Ascending aorta (tissue), 2 donors: ENCODE measurements at regions not wholly inside any gene's neighbourhood (a gene's known extent, or its start where the extent isn't known, plus 50 kb on each side); places are given as distances from the start of the nearest gene placed in this dataset.
"Not testable (repeated sequence)": the region's sequence is repeated elsewhere in the genome, so short reads cannot be mapped to it uniquely, and the experiment has no call there.

Source experiments
- DNase-seq, 2 donors: peaks; one replicate each; pipeline ENCODE4 v3.0.0-alpha.2; 2019; ENCODE audit warnings: low spot score in 2 of 2
- H3K27ac ChIP-seq, 2 donors: fragments of 200-600 bp; sonication (generic); one replicate each; pipeline ENCODE4 v1.5.1; 2016 to 2017; ENCODE audit warnings: mild to moderate bottlenecking in 1 of 2
- H3K27me3 ChIP-seq: fragments of 200-600 bp; sonication (generic); one replicate; pipeline ENCODE4 v1.5.1; 2017
- H3K36me3 ChIP-seq, 2 donors: fragments of 200-600 bp; sonication (generic); one replicate each; pipeline ENCODE4 v1.5.1; 2016
- H3K4me1 ChIP-seq, 2 donors: fragments of 200-600 bp; sonication (generic); one replicate each; pipeline ENCODE4 v1.5.1; 2016 to 2017; ENCODE audit warnings: mild to moderate bottlenecking in 1 of 2
- H3K4me3 ChIP-seq, 2 donors: fragments of 200-600 bp; sonication (generic); one replicate each; pipeline ENCODE4 v1.5.1; 2016 to 2017; ENCODE audit warnings: mild to moderate bottlenecking in 1 of 2
- H3K9me3 ChIP-seq, 2 donors: fragments of 200-600 bp; sonication (generic); one replicate each; pipeline ENCODE4 v1.5.1; 2016
- intact Hi-C: fragments of 100-400 bp; cut with DNase I; formaldehyde crosslinking; loops from one replicate; pipeline ENCODE4 v1.15.1; 2023
- TF ChIP-seq, protein P1 (sequence below), 3 experiments: fragments of 200-600 bp in 2 of 3; fragments of 450-650 bp in 1 of 3; sonication (generic) in 2 of 3; IDR thresholded peaks; one replicate each; pipeline ENCODE4 v1.5.1; 2016 to 2019; ENCODE audit warnings: antibody characterized with exemption in 3 of 3, mild to moderate bottlenecking in 1 of 3, moderate library complexity in 1 of 3

DNA sequence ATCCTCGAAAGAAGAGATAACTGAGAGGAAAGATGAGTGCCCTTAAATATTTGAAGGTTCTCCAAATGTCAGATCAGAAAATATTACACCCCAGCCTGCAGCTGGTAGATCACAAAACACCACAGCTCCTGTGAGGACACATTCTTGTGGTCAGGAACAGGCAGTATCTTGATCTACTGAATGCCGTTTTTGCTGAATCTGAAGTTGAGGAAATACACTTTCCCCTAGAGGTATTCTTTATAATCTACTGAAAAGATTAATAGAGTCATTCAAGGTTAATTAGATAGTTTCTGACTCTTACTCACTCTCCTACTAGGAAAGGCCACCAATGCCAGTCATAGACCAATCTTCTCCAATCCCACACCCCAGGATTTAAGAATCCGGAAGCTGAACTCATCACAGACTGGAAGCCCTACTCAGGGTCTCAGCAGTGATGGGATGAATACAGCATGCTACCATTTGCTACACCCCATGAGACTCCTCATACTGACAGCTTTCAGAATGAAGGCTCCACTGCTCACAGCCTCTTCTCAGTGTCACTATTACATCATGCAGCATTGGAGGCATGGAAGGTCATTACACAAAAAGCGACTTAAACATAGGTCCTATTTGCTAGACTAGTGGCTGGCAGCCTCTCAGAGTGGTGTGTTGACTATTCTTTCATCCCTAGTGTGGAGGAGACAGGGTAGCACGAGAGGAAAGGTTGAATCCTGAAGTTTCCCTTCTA lies 143.9 kb upstream of the SLC1A3 start:
- intact Hi-C loops: no loop called here
- TF ChIP-seq, protein P1, sequence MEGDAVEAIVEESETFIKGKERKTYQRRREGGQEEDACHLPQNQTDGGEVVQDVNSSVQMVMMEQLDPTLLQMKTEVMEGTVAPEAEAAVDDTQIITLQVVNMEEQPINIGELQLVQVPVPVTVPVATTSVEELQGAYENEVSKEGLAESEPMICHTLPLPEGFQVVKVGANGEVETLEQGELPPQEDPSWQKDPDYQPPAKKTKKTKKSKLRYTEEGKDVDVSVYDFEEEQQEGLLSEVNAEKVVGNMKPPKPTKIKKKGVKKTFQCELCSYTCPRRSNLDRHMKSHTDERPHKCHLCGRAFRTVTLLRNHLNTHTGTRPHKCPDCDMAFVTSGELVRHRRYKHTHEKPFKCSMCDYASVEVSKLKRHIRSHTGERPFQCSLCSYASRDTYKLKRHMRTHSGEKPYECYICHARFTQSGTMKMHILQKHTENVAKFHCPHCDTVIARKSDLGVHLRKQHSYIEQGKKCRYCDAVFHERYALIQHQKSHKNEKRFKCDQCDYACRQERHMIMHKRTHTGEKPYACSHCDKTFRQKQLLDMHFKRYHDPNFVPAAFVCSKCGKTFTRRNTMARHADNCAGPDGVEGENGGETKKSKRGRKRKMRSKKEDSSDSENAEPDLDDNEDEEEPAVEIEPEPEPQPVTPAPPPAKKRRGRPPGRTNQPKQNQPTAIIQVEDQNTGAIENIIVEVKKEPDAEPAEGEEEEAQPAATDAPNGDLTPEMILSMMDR (IDR thresholded peaks at IDR 0.05): no peak
- Histone ChIP-seq H3K36me3 (no peaks in the 10 kb centered on the region), H3K27ac (no peak overlapping the region), H3K4me3 (no peak overlapping the region), H3K9me3 (peaks cover 0 to 2% of the 10 kb centered on the region in 2 donors), H3K27me3 (no peaks in the 10 kb centered on the region), H3K4me1 (no peaks in the 10 kb centered on the region)
- DNase-seq: no peak

DNA sequence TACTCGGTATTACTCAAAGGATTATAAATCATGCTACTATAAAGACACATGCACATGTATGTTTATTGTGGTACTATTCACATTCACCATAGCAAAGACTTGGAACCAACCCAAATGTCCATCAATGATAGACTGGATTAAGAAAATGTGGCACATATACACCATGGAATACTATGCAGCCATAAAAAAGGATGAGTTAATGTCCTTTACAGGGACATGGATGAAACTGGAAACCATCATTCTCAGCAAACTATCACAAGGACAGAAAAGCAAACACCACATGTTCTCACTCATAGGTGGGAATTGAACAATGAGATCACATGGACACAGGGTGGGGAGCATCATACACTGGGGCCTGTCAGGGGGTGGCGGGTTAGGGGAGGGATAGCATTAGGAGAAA lies 130.5 kb upstream of the SLC1A3 start:
- H3K27me3 ChIP-seq, H3K4me1 ChIP-seq, intact Hi-C loops, H3K9me3 ChIP-seq, H3K27ac ChIP-seq, DNase-seq, H3K4me3 ChIP-seq, H3K36me3 ChIP-seq: not testable (repeated sequence)

DNA sequence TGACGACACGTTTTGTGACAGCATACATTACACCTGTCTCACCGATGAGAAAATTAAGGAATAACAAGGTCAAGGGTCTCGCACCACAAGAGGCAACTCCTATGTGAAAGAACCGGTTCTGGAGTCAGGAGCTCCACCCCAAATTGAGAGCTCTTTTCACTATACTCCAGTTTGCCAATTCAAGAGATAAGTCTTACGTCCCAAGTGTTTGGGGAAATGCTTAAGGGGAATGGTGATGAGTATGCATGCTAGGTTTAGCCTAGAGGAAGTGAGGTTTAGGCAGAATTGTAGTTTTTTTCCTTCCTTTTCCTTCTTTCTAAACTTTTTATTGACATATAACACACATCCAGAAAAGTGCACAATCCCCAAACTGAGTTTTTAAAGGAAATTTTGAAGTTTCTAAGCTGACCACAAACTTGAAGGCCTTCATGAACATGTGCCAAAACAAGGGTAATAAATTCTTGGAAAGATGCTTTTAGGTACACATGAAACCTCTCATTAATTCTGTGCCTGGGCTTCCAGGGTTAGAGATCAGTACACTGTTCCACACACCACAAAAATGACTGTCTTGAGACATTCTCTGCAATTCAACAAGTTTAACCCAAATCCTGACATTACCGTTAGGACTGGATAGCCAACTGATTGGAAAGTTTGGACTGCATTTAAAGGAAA lies 127.6 kb upstream of the SLC1A3 start:
- H3K27ac ChIP-seq: no peak overlapping the region
- H3K9me3 ChIP-seq: no peaks in the 10 kb centered on the region
- H3K36me3 ChIP-seq: no peaks in the 10 kb centered on the region
- H3K4me1 ChIP-seq: no peaks in the 10 kb centered on the region
- TF ChIP-seq, protein P1 (IDR thresholded peaks at IDR 0.05): no peak
- no peak for DNase-seq
- no peak overlapping the region for H3K4me3 ChIP-seq
- H3K27me3 ChIP-seq: no peaks in the 10 kb centered on the region
- intact Hi-C loops: no loop called here

DNA sequence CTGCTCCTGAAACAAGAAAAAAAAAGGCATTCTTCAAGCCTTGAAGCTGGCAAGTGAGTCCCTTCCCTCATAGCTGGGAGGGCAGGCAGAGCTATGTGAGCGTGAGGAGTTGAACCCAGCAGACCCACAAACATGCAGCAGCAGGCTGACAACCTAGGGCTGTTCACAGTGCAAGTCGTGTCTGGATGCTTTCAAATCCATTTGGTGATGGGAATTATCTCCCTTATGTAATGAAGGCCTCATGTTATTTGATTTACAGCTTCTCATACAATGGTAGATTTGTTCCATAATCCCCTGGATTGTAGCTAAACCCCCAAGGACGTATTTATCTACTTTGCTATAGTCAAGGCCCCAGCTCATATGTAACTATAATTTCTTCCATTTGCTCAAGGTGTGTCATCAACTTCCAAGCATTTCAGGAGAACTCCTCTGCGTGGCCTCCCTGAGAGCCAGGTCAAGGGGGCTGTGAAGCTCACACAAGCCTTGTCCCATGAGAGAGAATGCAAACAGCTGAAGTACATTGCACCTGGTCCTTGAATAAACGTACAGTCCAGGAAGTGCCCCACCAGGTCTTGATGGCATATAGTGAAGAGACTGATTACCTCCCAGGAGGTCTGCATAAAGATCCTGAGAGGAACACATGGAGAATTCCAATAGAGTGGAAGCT lies 124.8 kb upstream of the SLC1A3 start:
- H3K27me3 ChIP-seq: no peaks in the 10 kb centered on the region
- DNase-seq: no peak
- TF ChIP-seq, protein P1 (IDR thresholded peaks at IDR 0.05): no peak
- no peak overlapping the region for H3K27ac ChIP-seq
- no peaks in the 10 kb centered on the region for H3K36me3 ChIP-seq
- H3K4me1 ChIP-seq: no peaks in the 10 kb centered on the region
- intact Hi-C loops: no loop called here
- no peaks in the 10 kb centered on the region for H3K9me3 ChIP-seq
- no peak overlapping the region for H3K4me3 ChIP-seq

DNA sequence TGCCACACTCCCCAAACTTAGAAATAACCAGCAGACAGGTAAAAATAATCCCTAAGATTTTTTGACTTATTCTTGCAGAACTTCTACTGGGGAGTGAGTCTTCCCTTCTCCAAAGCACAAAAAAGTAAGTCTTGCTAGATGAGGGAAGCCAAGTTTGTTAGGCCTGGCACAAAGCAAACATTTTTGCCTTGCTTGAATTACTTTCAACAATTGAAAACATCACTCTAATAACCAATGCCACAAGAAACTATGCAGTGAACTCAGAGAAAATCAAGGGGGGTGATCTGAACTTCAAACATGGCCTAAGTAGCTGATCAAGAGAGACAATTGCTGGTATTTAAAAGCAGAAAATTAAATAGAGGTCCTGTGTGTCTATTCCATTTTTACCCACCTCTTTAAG lies 123.6 kb upstream of the SLC1A3 start:
- intact Hi-C loops: no loop called here
- no peaks in the 10 kb centered on the region for H3K4me1 ChIP-seq
- H3K27ac ChIP-seq: no peak overlapping the region
- no peak overlapping the region for H3K4me3 ChIP-seq
- no peaks in the 10 kb centered on the region for H3K27me3 ChIP-seq
- no peaks in the 10 kb centered on the region for H3K36me3 ChIP-seq
- no peaks in the 10 kb centered on the region for H3K9me3 ChIP-seq
- DNase-seq: no peak
- TF ChIP-seq, protein P1 (IDR thresholded peaks at IDR 0.05): no peak

DNA sequence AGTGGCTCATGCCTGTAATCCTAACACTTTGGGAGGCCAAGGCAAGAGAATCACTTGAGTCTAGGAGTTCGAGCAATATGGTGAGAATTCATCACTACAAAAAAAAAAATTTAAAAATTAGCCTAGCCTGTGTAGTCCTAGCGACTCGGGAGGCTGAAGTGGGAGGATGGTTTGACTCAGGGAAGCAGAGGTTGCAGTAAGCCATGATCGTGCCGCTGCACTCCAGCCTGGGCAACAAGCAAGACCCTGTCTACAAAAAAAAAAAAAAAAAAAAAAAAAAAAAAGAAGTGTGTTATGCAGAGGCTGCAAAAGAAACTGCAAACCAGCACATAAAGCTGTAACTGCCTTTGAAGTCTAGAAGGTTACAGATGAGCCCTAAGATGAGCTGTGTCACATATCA lies 116.9 kb upstream of the SLC1A3 start:
- Histone ChIP-seq H3K9me3 (no peaks in the 10 kb centered on the region), H3K27me3 (no peaks in the 10 kb centered on the region), H3K36me3 (no peaks in the 10 kb centered on the region), H3K27ac (no peak overlapping the region), H3K4me1 (no peaks in the 10 kb centered on the region), H3K4me3 (no peak overlapping the region)
- DNase-seq: no peak
- TF ChIP-seq, protein P1 (IDR thresholded peaks at IDR 0.05): no peak
- intact Hi-C loops: no loop called here
